ENCODE measurements at regions not wholly inside any gene's neighbourhood (a gene's known extent, or its start where the extent isn't known, plus 50 kb on each side); places are given as distances from the start of the nearest gene placed in this dataset.

GRCh38 chr4:123606336-123606735, 209.7 kb downstream of the SPRY1 start:
- peaks cover 2% of the 10 kb centered on the region for H3K9me3 Mint-ChIP-seq
- DNase-seq = no peak
- H3K4me3 Mint-ChIP-seq = no peak overlapping the region
- H3K36me3 Mint-ChIP-seq (ENCODE audit: low read depth) = no peaks in the 10 kb centered on the region
- H3K27ac Mint-ChIP-seq = no peak overlapping the region
- H3K4me1 Mint-ChIP-seq (ENCODE audit: low read depth) = peaks cover 34% of the 10 kb centered on the region
- no peaks in the 10 kb centered on the region for H3K27me3 Mint-ChIP-seq

- H3K36me3 Mint-ChIP-seq (ENCODE audit: low read depth) = no peaks in the 10 kb centered on the region
- peaks cover 30% of the 10 kb centered on the region for H3K4me1 Mint-ChIP-seq (ENCODE audit: low read depth)
- H3K27ac Mint-ChIP-seq = no peak overlapping the region
- peaks cover 2% of the 10 kb centered on the region for H3K9me3 Mint-ChIP-seq
- no peaks in the 10 kb centered on the region for H3K27me3 Mint-ChIP-seq
- no peak overlapping the region for H3K4me3 Mint-ChIP-seq
- DNase-seq = no peak
Observed at GRCh38 chr4:123606946-123607542, 210.4 kb downstream of the SPRY1 start.

GRCh38 chr4:123609829-123610228, 213.2 kb downstream of the SPRY1 start:
- no peak for DNase-seq
- Mint-ChIP-seq H3K27ac (no peak overlapping the region), H3K9me3 (no peaks in the 10 kb centered on the region), H3K36me3 (ENCODE audit: low read depth) (no peaks in the 10 kb centered on the region), H3K4me3 (no peak overlapping the region), H3K4me1 (ENCODE audit: low read depth) (peaks cover 16% of the 10 kb centered on the region), H3K27me3 (no peaks in the 10 kb centered on the region)

- no peaks in the 10 kb centered on the region for H3K9me3 Mint-ChIP-seq
- peaks cover 13% of the 10 kb centered on the region for H3K4me1 Mint-ChIP-seq (ENCODE audit: low read depth)
- H3K27ac Mint-ChIP-seq = no peak overlapping the region
- no peak overlapping the region for H3K4me3 Mint-ChIP-seq
- no peak for DNase-seq
- H3K27me3 Mint-ChIP-seq = no peaks in the 10 kb centered on the region
- H3K36me3 Mint-ChIP-seq (ENCODE audit: low read depth) = no peaks in the 10 kb centered on the region
Observed at GRCh38 chr4:123613586-123614344, 217.2 kb downstream of the SPRY1 start.

- DNase-seq = no peak
- H3K9me3 Mint-ChIP-seq = no peaks in the 10 kb centered on the region
- H3K4me3 Mint-ChIP-seq = no peak overlapping the region
- no peaks in the 10 kb centered on the region for H3K27me3 Mint-ChIP-seq
- H3K4me1 Mint-ChIP-seq (ENCODE audit: low read depth) = peaks cover 13% of the 10 kb centered on the region
- no peaks in the 10 kb centered on the region for H3K36me3 Mint-ChIP-seq (ENCODE audit: low read depth)
- H3K27ac Mint-ChIP-seq = no peak overlapping the region
Observed at GRCh38 chr4:123615901-123616300, 219.3 kb downstream of the SPRY1 start.

- H3K4me1 Mint-ChIP-seq (ENCODE audit: low read depth) = peaks cover 13% of the 10 kb centered on the region
- no peak for DNase-seq
- H3K4me3 Mint-ChIP-seq = no peak overlapping the region
- H3K9me3 Mint-ChIP-seq = no peaks in the 10 kb centered on the region
- no peaks in the 10 kb centered on the region for H3K36me3 Mint-ChIP-seq (ENCODE audit: low read depth)
- no peak overlapping the region for H3K27ac Mint-ChIP-seq
- H3K27me3 Mint-ChIP-seq = no peaks in the 10 kb centered on the region
Observed at GRCh38 chr4:123616951-123617461, 220.4 kb downstream of the SPRY1 start.

- Mint-ChIP-seq H3K27ac (no peak overlapping the region), H3K9me3 (no peaks in the 10 kb centered on the region), H3K36me3 (ENCODE audit: low read depth) (no peaks in the 10 kb centered on the region), H3K4me1 (ENCODE audit: low read depth) (peaks cover 13% of the 10 kb centered on the region), H3K27me3 (no peaks in the 10 kb centered on the region), H3K4me3 (no peak overlapping the region)
- DNase-seq = no peak
Observed at GRCh38 chr4:123617791-123618190, 221.2 kb downstream of the SPRY1 start.

- Mint-ChIP-seq H3K27me3 (no peaks in the 10 kb centered on the region), H3K27ac (no peak overlapping the region), H3K4me3 (no peak overlapping the region), H3K9me3 (no peaks in the 10 kb centered on the region), H3K4me1 (ENCODE audit: low read depth) (peaks cover 13% of the 10 kb centered on the region), H3K36me3 (ENCODE audit: low read depth) (no peaks in the 10 kb centered on the region)
- DNase-seq = no peak
Observed at GRCh38 chr4:123618606-123619005, 222.0 kb downstream of the SPRY1 start.

- Mint-ChIP-seq H3K4me3 (no peak overlapping the region), H3K4me1 (ENCODE audit: low read depth) (peaks cover 13% of the 10 kb centered on the region), H3K27ac (no peak overlapping the region)
Observed at GRCh38 chr4:123619326-123619725, 222.7 kb downstream of the SPRY1 start.

GRCh38 chr4:123619895-123620294, 223.3 kb downstream of the SPRY1 start:
- no peak for DNase-seq
- Mint-ChIP-seq H3K9me3 (no peaks in the 10 kb centered on the region), H3K4me3 (no peak overlapping the region), H3K27me3 (no peaks in the 10 kb centered on the region), H3K27ac (no peak overlapping the region), H3K4me1 (ENCODE audit: low read depth) (peaks cover 14% of the 10 kb centered on the region), H3K36me3 (ENCODE audit: low read depth) (no peaks in the 10 kb centered on the region)

More at GRCh38 chr4:123619326-123619725, 222.7 kb downstream of the SPRY1 start:
- Mint-ChIP-seq H3K27me3 (no peaks in the 10 kb centered on the region), H3K9me3 (no peaks in the 10 kb centered on the region), H3K36me3 (ENCODE audit: low read depth) (no peaks in the 10 kb centered on the region)
- no peak for DNase-seq

GRCh38 chr4:123621072-123621705, 224.6 kb downstream of the SPRY1 start:
- H3K36me3 Mint-ChIP-seq (ENCODE audit: low read depth) = no peaks in the 10 kb centered on the region
- no peak for DNase-seq
- no peaks in the 10 kb centered on the region for H3K27me3 Mint-ChIP-seq
- no peak overlapping the region for H3K27ac Mint-ChIP-seq
- peaks cover 17% of the 10 kb centered on the region for H3K4me1 Mint-ChIP-seq (ENCODE audit: low read depth)
- H3K4me3 Mint-ChIP-seq = no peak overlapping the region
- no peaks in the 10 kb centered on the region for H3K9me3 Mint-ChIP-seq

GRCh38 chr4:123622572-123622971, 226.0 kb downstream of the SPRY1 start:
- H3K27me3 Mint-ChIP-seq = no peaks in the 10 kb centered on the region
- no peak overlapping the region for H3K27ac Mint-ChIP-seq
- no peak for DNase-seq
- peaks cover 6% of the 10 kb centered on the region for H3K4me1 Mint-ChIP-seq (ENCODE audit: low read depth)
- no peaks in the 10 kb centered on the region for H3K9me3 Mint-ChIP-seq
- H3K4me3 Mint-ChIP-seq = no peak overlapping the region
- H3K36me3 Mint-ChIP-seq (ENCODE audit: low read depth) = no peaks in the 10 kb centered on the region

- H3K36me3 Mint-ChIP-seq (ENCODE audit: low read depth) = no peaks in the 10 kb centered on the region
- no peaks in the 10 kb centered on the region for H3K27me3 Mint-ChIP-seq
- H3K4me3 Mint-ChIP-seq = no peak overlapping the region
- peaks cover 4% of the 10 kb centered on the region for H3K4me1 Mint-ChIP-seq (ENCODE audit: low read depth)
- H3K27ac Mint-ChIP-seq = no peak overlapping the region
- no peak for DNase-seq
- H3K9me3 Mint-ChIP-seq = no peaks in the 10 kb centered on the region
Observed at GRCh38 chr4:123623611-123624010, 227.0 kb downstream of the SPRY1 start.

GRCh38 chr4:123624959-123625358, 228.4 kb downstream of the SPRY1 start:
- Mint-ChIP-seq H3K27me3 (no peaks in the 10 kb centered on the region), H3K9me3 (no peaks in the 10 kb centered on the region), H3K36me3 (ENCODE audit: low read depth) (no peaks in the 10 kb centered on the region), H3K27ac (no peak overlapping the region), H3K4me1 (ENCODE audit: low read depth) (peaks cover 4% of the 10 kb centered on the region), H3K4me3 (no peak overlapping the region)
- DNase-seq = no peak

- H3K36me3 Mint-ChIP-seq (ENCODE audit: low read depth) = no peaks in the 10 kb centered on the region
- H3K4me1 Mint-ChIP-seq (ENCODE audit: low read depth) = peaks cover 12% of the 10 kb centered on the region
- no peak for DNase-seq
- no peaks in the 10 kb centered on the region for H3K27me3 Mint-ChIP-seq
- no peaks in the 10 kb centered on the region for H3K9me3 Mint-ChIP-seq
- no peak overlapping the region for H3K4me3 Mint-ChIP-seq
- H3K27ac Mint-ChIP-seq = no peak overlapping the region
Observed at GRCh38 chr4:123628288-123628687, 231.7 kb downstream of the SPRY1 start.

All from activated T-cell treated with anti-CD3 and anti-CD28 coated beads, Interleukin-2, amount 50 U/mL, for 24 hours (primary cell).